ENCODE measurements at regions not wholly inside any gene's neighbourhood (a gene's known extent, or its start where the extent isn't known, plus 50 kb on each side); places are given as distances from the start of the nearest gene placed in this dataset.

DNA sequence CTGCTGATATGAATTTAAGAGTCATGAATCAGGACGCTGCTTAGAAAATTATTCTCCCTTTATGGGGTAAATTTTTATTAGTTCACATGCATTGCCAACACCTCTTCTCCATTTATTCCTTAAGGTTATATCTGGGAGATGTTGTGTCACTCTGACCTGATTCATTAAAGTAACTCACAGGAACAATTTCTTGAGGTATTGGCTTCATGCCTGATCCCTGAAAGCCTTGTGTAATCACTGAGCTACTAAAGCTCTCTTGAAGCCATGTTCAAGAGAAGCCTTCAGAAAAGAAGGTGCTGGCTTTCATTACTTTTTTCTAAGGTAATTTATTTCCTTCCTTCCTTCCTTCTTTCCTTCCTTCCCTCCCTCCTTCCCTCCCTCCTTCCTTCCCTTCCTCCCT, 420.6 kb downstream of the RAB38 start:
- peak in 1 of 2 donors; percentile 42 for ATAC-seq
- H3K36me3 ChIP-seq: no peaks in the 10 kb centered on the region
- TF ChIP-seq, protein P1, sequence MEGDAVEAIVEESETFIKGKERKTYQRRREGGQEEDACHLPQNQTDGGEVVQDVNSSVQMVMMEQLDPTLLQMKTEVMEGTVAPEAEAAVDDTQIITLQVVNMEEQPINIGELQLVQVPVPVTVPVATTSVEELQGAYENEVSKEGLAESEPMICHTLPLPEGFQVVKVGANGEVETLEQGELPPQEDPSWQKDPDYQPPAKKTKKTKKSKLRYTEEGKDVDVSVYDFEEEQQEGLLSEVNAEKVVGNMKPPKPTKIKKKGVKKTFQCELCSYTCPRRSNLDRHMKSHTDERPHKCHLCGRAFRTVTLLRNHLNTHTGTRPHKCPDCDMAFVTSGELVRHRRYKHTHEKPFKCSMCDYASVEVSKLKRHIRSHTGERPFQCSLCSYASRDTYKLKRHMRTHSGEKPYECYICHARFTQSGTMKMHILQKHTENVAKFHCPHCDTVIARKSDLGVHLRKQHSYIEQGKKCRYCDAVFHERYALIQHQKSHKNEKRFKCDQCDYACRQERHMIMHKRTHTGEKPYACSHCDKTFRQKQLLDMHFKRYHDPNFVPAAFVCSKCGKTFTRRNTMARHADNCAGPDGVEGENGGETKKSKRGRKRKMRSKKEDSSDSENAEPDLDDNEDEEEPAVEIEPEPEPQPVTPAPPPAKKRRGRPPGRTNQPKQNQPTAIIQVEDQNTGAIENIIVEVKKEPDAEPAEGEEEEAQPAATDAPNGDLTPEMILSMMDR (IDR thresholded peaks at IDR 0.05): no peak
- no peak overlapping the region for H3K27ac ChIP-seq
- DNase-seq: no peak
- H3K4me1 ChIP-seq: no peaks in the 10 kb centered on the region
- no peak overlapping the region for H3K4me3 ChIP-seq
- H3K27me3 ChIP-seq (ENCODE audit: low read depth): no peaks in the 10 kb centered on the region
- intact Hi-C loops (cut with DNase I): no loop called here
- no peaks in the 10 kb centered on the region for H3K9me3 ChIP-seq

DNA sequence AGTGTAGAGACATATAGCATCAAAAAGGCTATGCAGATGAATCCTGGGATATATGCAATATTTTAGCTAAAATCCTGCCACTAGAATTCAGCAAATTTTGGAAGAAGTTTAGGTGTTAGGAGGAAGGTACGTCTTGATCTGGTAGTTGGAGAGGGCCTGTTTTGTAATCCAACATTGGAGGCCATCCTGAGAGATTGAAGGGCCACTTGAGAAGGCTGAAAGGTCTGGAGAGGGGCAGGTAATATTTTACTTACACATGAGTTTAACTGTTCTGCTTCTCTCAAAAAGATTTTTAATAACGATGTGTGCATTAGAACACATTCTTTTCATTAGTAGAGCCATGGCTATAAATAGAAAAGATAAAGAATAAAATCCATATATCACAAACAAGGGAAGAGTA, 422.1 kb downstream of the RAB38 start:
- H3K4me1 ChIP-seq: no peaks in the 10 kb centered on the region
- DNase-seq (no peak), ATAC-seq (peak in 1 of 2 donors; percentile 51)
- no peaks in the 10 kb centered on the region for H3K27me3 ChIP-seq (ENCODE audit: low read depth)
- TF ChIP-seq, protein P1 (IDR thresholded peaks at IDR 0.05): no peak
- no peaks in the 10 kb centered on the region for H3K36me3 ChIP-seq
- intact Hi-C loops (cut with DNase I): no loop called here
- no peak overlapping the region for H3K4me3 ChIP-seq
- H3K9me3 ChIP-seq: no peaks in the 10 kb centered on the region
- H3K27ac ChIP-seq: no peak overlapping the region

DNA sequence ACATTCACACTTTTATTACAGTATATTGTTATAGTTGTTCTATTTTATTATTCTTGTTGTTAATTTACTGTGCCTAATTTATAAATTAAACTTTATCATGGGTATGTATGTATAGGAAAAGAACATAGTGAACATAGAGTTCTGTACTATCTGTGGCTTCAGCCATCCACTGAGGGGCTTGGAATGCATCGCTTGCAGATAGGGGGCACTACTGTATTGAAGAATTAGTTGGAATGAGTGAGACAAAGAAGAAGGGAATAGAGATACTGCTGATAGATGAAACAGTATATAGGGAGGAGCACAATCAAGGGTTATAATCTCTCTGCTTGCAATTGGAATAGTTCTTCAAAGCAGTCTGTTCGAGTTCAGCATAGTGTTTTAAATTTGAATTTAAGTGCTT, 432.2 kb downstream of the RAB38 start:
- H3K4me1 ChIP-seq: no peaks in the 10 kb centered on the region
- H3K27me3 ChIP-seq (ENCODE audit: low read depth): no peaks in the 10 kb centered on the region
- H3K27ac ChIP-seq: no peak overlapping the region
- no peaks in the 10 kb centered on the region for H3K36me3 ChIP-seq
- no peaks in the 10 kb centered on the region for H3K9me3 ChIP-seq
- H3K4me3 ChIP-seq: no peak overlapping the region
- ATAC-seq (no peak), DNase-seq (no peak)
- intact Hi-C loops (cut with DNase I): no loop called here
- TF ChIP-seq, protein P1 (IDR thresholded peaks at IDR 0.05): peak; percentile 13

DNA sequence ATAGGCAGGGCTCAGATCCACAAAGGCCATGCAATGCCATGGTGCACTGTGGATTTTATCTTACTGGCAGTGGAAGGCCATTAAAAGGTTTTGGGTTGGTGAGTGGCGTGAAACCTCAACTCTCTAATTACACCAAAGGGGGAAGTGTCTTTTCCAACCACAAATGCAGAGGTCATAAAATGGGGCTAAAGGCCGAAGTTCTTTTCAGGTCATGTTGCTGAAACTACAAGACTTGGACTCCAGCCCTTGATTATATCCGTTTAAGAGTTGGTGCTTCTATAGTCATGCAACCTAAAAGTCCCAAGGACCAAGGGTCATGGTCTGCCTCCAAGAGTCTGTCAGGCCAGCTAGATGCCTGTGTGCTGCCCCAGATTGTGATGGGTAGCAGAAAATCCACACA, 434.3 kb downstream of the RAB38 start:
- DNase-seq (no peak), ATAC-seq (no peak)
- intact Hi-C loops (cut with DNase I): no loop called here
- Histone ChIP-seq H3K36me3 (no peaks in the 10 kb centered on the region), H3K4me1 (no peaks in the 10 kb centered on the region), H3K27ac (no peak overlapping the region), H3K9me3 (no peaks in the 10 kb centered on the region), H3K4me3 (no peak overlapping the region), H3K27me3 (ENCODE audit: low read depth) (no peaks in the 10 kb centered on the region)
- TF ChIP-seq, protein P1 (IDR thresholded peaks at IDR 0.05): no peak

DNA sequence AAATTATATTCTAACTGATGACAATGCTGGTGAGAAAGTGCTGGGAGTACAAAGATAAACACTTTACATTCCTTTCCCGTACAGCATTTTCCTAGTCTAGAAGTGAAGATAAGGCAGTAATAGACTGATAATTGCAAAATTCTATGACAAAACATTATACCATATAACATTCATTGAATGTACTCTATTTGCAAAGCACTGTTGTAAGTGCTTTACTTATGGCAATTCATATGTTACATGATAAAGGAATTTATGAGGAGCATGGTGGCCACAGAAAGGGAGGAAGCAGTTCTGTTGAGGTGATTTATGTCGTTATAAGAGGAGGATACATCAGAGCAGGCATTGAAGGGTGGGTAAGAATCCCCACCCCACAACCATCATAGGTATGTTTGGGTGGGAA, 434.8 kb downstream of the RAB38 start:
- Histone ChIP-seq H3K27me3 (ENCODE audit: low read depth) (no peaks in the 10 kb centered on the region), H3K4me1 (no peaks in the 10 kb centered on the region), H3K4me3 (no peak overlapping the region), H3K27ac (no peak overlapping the region), H3K9me3 (no peaks in the 10 kb centered on the region), H3K36me3 (no peaks in the 10 kb centered on the region)
- DNase-seq: no peak
- intact Hi-C loops (cut with DNase I): no loop called here
- ATAC-seq: no peak
- TF ChIP-seq, protein P1 (IDR thresholded peaks at IDR 0.05): no peak

DNA sequence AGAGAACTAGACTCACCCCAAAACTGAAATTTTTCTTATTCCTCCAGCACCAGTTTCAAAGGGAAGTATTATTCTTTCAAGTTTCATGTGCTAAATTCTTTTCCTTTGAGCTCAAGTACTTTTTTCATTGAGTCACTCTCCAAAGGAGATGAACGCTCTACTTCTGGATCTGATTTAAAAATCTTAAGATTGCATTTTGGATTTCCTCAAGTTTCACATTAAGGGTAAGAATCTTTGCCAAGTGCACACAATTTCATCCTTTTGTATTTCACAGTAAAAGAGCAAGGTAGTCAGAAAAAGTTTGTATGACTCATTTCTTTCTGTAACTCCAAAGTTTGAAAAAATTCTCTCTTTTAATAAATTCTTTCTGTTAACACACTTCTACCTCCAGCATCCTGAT, 435.5 kb downstream of the RAB38 start:
- intact Hi-C loops (cut with DNase I): no loop called here
- Histone ChIP-seq H3K27ac (no peak overlapping the region), H3K9me3 (no peaks in the 10 kb centered on the region), H3K4me1 (no peaks in the 10 kb centered on the region), H3K4me3 (no peak overlapping the region), H3K36me3 (no peaks in the 10 kb centered on the region), H3K27me3 (ENCODE audit: low read depth) (no peaks in the 10 kb centered on the region)
- ATAC-seq: no peak
- TF ChIP-seq, protein P1 (IDR thresholded peaks at IDR 0.05): no peak
- no peak for DNase-seq
